ENCODE measurements at regions not wholly inside any gene's neighbourhood (a gene's known extent, or its start where the extent isn't known, plus 50 kb on each side); places are given as distances from the start of the nearest gene placed in this dataset.

DNA sequence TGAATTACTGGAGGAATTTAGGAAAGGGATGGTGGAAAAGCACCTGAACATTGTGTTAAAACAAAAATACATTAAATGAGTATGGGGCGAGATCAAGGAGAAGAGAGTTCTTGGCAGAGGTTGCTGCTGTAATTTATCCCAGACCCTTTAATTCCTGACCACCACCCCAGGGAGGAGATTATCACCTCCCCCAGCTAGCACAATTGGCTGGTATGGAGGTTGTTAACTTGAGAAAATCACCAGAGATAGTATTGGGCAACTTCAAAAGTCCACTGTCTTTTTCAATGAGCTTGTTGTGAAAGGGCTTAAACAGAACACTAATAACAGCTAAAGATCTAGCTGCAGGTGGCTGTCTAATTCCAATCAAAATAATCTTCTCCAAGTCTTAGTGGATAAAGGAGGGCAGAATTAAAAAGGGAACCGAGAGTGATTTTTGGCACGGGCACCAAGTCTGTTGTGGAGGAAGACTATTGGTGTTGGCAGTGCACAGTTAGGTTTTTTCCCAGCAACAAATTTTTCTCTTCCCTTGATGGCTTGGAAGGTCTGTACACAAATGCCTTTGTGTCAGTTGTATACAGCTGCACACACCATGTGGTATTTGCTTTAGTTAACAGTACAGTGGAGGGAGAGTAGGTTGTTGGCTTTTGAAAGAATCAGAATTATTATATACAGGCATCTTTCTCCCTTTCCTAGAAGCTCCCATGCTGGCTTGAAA, 289.5 kb downstream of the SLC4A3 start:
- Histone ChIP-seq H3K36me3 (ENCODE audit: control insufficient read depth, insufficient read depth, low read length) (no peaks in the 10 kb centered on the region), H3K4me3 (ENCODE audit: low read depth, low read length) (no peak overlapping the region), H3K27me3 (ENCODE audit: control insufficient read depth, insufficient read depth, low read length) (no peaks in the 10 kb centered on the region)
- TF ChIP-seq, protein P1, sequence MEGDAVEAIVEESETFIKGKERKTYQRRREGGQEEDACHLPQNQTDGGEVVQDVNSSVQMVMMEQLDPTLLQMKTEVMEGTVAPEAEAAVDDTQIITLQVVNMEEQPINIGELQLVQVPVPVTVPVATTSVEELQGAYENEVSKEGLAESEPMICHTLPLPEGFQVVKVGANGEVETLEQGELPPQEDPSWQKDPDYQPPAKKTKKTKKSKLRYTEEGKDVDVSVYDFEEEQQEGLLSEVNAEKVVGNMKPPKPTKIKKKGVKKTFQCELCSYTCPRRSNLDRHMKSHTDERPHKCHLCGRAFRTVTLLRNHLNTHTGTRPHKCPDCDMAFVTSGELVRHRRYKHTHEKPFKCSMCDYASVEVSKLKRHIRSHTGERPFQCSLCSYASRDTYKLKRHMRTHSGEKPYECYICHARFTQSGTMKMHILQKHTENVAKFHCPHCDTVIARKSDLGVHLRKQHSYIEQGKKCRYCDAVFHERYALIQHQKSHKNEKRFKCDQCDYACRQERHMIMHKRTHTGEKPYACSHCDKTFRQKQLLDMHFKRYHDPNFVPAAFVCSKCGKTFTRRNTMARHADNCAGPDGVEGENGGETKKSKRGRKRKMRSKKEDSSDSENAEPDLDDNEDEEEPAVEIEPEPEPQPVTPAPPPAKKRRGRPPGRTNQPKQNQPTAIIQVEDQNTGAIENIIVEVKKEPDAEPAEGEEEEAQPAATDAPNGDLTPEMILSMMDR (IDR thresholded peaks at IDR 0.05; ENCODE audit: insufficient read depth, low read length, poor library complexity, severe bottlenecking) = no peak
- DNase-seq (ENCODE audit: low read depth) = no peak

DNA sequence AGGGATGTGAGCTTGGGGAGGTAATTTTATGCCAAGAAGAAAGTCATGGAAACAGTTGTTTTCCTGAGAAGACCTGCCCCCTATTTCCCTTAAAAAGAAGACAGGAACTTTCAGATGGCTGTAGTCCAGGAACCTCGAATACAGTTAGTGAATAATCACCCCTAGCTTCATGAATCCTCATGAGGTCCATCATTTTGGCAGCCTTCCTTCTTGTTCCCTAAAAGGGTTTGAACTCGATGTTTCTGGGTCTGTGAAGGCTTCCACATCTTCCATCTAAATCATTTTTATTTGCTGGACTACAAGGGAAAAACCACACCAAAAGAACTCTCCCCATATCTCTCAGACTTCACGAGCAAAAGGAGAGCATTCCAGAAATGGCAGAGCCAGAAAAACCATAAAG, 290.8 kb downstream of the SLC4A3 start:
- DNase-seq (ENCODE audit: low read depth) = no peak
- TF ChIP-seq, protein P1 (IDR thresholded peaks at IDR 0.05; ENCODE audit: insufficient read depth, low read length, poor library complexity, severe bottlenecking) = no peak
- no peak overlapping the region for H3K4me3 ChIP-seq (ENCODE audit: low read depth, low read length)
- no peaks in the 10 kb centered on the region for H3K27me3 ChIP-seq (ENCODE audit: control insufficient read depth, insufficient read depth, low read length)
- H3K36me3 ChIP-seq (ENCODE audit: control insufficient read depth, insufficient read depth, low read length) = no peaks in the 10 kb centered on the region

DNA sequence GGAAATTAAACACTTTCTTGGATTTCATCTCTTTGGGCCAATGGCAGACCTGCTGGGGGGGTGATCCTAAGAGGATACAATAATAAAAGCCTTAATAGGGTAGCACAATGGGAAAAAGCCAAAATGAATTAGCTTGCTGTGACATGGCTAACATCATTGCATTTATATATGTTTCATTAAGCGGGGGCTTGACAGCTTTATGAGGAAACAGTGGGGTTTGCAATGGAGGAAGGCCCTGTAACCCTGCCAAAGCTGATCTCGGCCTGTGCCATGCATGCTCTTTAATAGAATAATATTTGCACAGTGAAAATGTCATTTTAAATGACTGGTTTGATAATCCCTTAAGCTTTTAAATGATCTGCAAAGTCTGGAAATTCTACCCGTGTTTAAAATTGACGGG, 291.5 kb downstream of the SLC4A3 start:
- TF ChIP-seq, protein P1 (IDR thresholded peaks at IDR 0.05; ENCODE audit: insufficient read depth, low read length, poor library complexity, severe bottlenecking) = no peak
- no peak for DNase-seq (ENCODE audit: low read depth)

DNA sequence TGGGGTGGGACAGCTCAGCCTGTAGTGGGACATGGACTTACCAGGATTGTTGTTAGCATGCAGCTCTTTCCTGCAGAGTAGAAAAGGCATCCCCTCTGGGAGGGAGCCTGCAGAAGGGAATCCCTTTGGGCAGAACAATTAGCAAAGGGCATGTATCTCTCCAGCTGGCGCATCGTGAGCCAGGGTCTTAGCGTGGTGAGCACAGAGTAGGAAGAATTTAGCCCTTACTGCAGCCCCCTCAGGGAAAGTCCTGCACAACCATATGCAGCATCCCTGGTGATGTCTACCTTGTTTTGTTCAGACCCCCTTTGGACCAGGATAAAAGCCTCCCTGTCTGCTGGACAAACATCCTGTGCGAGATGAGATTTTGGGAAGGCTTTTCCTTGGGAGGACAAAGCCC, 292.1 kb downstream of the SLC4A3 start:
- TF ChIP-seq, protein P1 (IDR thresholded peaks at IDR 0.05; ENCODE audit: insufficient read depth, low read length, poor library complexity, severe bottlenecking) = no peak
- H3K36me3 ChIP-seq (ENCODE audit: control insufficient read depth, insufficient read depth, low read length) = no peaks in the 10 kb centered on the region
- DNase-seq (ENCODE audit: low read depth) = no peak
- no peaks in the 10 kb centered on the region for H3K27me3 ChIP-seq (ENCODE audit: control insufficient read depth, insufficient read depth, low read length)
- H3K4me3 ChIP-seq (ENCODE audit: low read depth, low read length) = no peak overlapping the region

More for the DNA sequence above, 291.5 kb downstream of the SLC4A3 start:
- no peaks in the 10 kb centered on the region for H3K27me3 ChIP-seq (ENCODE audit: control insufficient read depth, insufficient read depth, low read length)
- H3K36me3 ChIP-seq (ENCODE audit: control insufficient read depth, insufficient read depth, low read length) = no peaks in the 10 kb centered on the region
- no peak overlapping the region for H3K4me3 ChIP-seq (ENCODE audit: low read depth, low read length)

DNA sequence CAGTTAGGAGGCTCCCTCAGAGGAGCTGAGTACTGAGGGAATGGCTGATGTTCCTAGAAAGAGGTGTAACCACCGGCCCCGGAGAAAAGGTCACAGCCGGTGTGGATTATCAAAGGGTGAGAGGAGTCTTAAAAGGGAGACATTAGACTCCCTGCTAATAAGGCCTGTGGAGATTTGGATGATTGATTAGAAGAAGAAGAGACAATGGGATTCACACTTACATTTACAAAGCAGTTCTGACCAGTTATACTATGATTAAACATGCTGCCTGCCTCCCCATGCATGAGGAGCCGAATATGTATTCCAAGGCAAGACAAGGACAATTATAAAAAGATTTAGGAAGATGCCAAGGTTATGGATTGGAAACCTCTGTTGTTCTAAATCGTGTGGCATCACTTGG, 302.4 kb downstream of the SLC4A3 start:
- H3K4me3 ChIP-seq (ENCODE audit: low read depth, low read length) = no peak overlapping the region
- no peaks in the 10 kb centered on the region for H3K27me3 ChIP-seq (ENCODE audit: control insufficient read depth, insufficient read depth, low read length)
- no peak for DNase-seq (ENCODE audit: low read depth)
- TF ChIP-seq, protein P1 (IDR thresholded peaks at IDR 0.05; ENCODE audit: insufficient read depth, low read length, poor library complexity, severe bottlenecking) = no peak
- H3K36me3 ChIP-seq (ENCODE audit: control insufficient read depth, insufficient read depth, low read length) = no peaks in the 10 kb centered on the region

DNA sequence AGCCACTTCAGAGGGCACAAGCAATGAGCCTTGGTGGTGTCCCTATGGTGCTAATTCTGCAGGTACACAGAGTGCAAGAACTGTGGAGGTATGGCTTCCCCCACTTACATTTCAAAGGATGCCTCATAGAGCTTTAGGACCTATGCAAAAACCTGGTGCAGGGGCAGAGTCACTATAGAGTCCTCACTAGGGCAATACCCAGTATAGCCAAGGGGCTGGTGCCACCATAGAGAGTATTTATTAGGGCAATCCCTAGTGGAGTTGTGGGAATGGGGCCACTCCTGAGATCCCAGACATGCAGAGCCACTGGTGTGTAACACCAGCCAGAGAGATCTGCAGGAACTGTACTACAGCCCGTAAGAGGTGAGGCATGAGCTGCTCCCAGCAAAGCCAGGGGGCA, 312.2 kb downstream of the SLC4A3 start:
- no peak for DNase-seq (ENCODE audit: low read depth)
- Histone ChIP-seq H3K36me3 (ENCODE audit: control insufficient read depth, insufficient read depth, low read length) (no peaks in the 10 kb centered on the region), H3K4me3 (ENCODE audit: low read depth, low read length) (no peak overlapping the region), H3K27me3 (ENCODE audit: control insufficient read depth, insufficient read depth, low read length) (no peaks in the 10 kb centered on the region)
- TF ChIP-seq, protein P1 (IDR thresholded peaks at IDR 0.05; ENCODE audit: insufficient read depth, low read length, poor library complexity, severe bottlenecking) = no peak

Data from kidney epithelial cell (primary cell).